ENCODE measurements at regions not wholly inside any gene's neighbourhood (a gene's known extent, or its start where the extent isn't known, plus 50 kb on each side); places are given as distances from the start of the nearest gene placed in this dataset.

GRCh38 chr13:79884890-79885289 lies 403.9 kb downstream of the NDFIP2 start:
- no peaks in the 10 kb centered on the region for H3K27me3 Mint-ChIP-seq (ENCODE audit: low read depth)
- peaks cover 15% of the 10 kb centered on the region for H3K9me3 Mint-ChIP-seq

GRCh38 chr13:79883216-79883615 lies 402.3 kb downstream of the NDFIP2 start:
- peaks cover 5% of the 10 kb centered on the region for H3K9me3 Mint-ChIP-seq
- DNase-seq (ENCODE audit: low read depth, low spot score), result no peak
- H3K4me1 Mint-ChIP-seq, result peaks cover 35% of the 10 kb centered on the region
- H3K36me3 Mint-ChIP-seq (ENCODE audit: low read depth), result peaks cover under 1% of the 10 kb centered on the region
- TF ChIP-seq CTCF (conservative IDR thresholded peaks at IDR 0.05), result no peak
- H3K4me3 Mint-ChIP-seq, result no peak overlapping the region
- no peaks in the 10 kb centered on the region for H3K27me3 Mint-ChIP-seq (ENCODE audit: low read depth)
- H3K27ac Mint-ChIP-seq (ENCODE audit: unreplicated experiment), result no peak overlapping the region

More at GRCh38 chr13:79884890-79885289, 403.9 kb downstream of the NDFIP2 start:
- DNase-seq (ENCODE audit: low read depth, low spot score), result peak; percentile 3
- H3K4me1 Mint-ChIP-seq, result peaks cover 35% of the 10 kb centered on the region
- no peak for TF ChIP-seq CTCF (conservative IDR thresholded peaks at IDR 0.05)
- peaks cover 14% of the 10 kb centered on the region for H3K36me3 Mint-ChIP-seq (ENCODE audit: low read depth)
- peak overlapping the region; percentile 52 for H3K27ac Mint-ChIP-seq (ENCODE audit: unreplicated experiment)
- peak overlapping the region; percentile 22 for H3K4me3 Mint-ChIP-seq

- H3K4me1 Mint-ChIP-seq, result peaks cover 22% of the 10 kb centered on the region
- H3K4me3 Mint-ChIP-seq, result no peak overlapping the region
- H3K9me3 Mint-ChIP-seq, result peaks cover 5% of the 10 kb centered on the region
- no peak overlapping the region for H3K27ac Mint-ChIP-seq (ENCODE audit: unreplicated experiment)
- peaks cover 3% of the 10 kb centered on the region for H3K36me3 Mint-ChIP-seq (ENCODE audit: low read depth)
- no peaks in the 10 kb centered on the region for H3K27me3 Mint-ChIP-seq (ENCODE audit: low read depth)
- no peak for TF ChIP-seq CTCF (conservative IDR thresholded peaks at IDR 0.05)
- no peak for DNase-seq (ENCODE audit: low read depth, low spot score)
Observed at GRCh38 chr13:79880818-79881217, 399.9 kb downstream of the NDFIP2 start.

- Mint-ChIP-seq H3K4me3 (no peak overlapping the region), H3K4me1 (peaks cover 26% of the 10 kb centered on the region), H3K27me3 (ENCODE audit: low read depth) (no peaks in the 10 kb centered on the region), H3K36me3 (ENCODE audit: low read depth) (peaks cover 3% of the 10 kb centered on the region), H3K9me3 (peaks cover 3% of the 10 kb centered on the region), H3K27ac (ENCODE audit: unreplicated experiment) (no peak overlapping the region)
- no peak for DNase-seq (ENCODE audit: low read depth, low spot score)
- no peak for TF ChIP-seq CTCF (conservative IDR thresholded peaks at IDR 0.05)
Observed at GRCh38 chr13:79874396-79875360, 393.7 kb downstream of the NDFIP2 start.

- H3K27ac Mint-ChIP-seq (ENCODE audit: unreplicated experiment), result no peak overlapping the region
- H3K4me1 Mint-ChIP-seq, result peaks cover 33% of the 10 kb centered on the region
- no peak overlapping the region for H3K4me3 Mint-ChIP-seq
- no peak for TF ChIP-seq CTCF (conservative IDR thresholded peaks at IDR 0.05)
- no peaks in the 10 kb centered on the region for H3K27me3 Mint-ChIP-seq (ENCODE audit: low read depth)
- peaks cover 3% of the 10 kb centered on the region for H3K9me3 Mint-ChIP-seq
- H3K36me3 Mint-ChIP-seq (ENCODE audit: low read depth), result peaks cover 2% of the 10 kb centered on the region
- no peak for DNase-seq (ENCODE audit: low read depth, low spot score)
Observed at GRCh38 chr13:79871594-79871993, 390.6 kb downstream of the NDFIP2 start.

Measured in neural crest cell (in vitro differentiated cells).